A549 (cell line): ENCODE measurements at regions not wholly inside any gene's neighbourhood (a gene's known extent, or its start where the extent isn't known, plus 50 kb on each side); places are given as distances from the start of the nearest gene placed in this dataset.

Experiments
- CBX8 ChIP-seq: fragments of 200-600 bp; sonication (generic); IDR thresholded peaks from 2 replicates; pipeline ENCODE4 v1.6.1; 2016
- E2F6 ChIP-seq: IDR thresholded peaks from 2 replicates; pipeline ENCODE4 v1.6.1; 2012; ENCODE audit warnings: low read depth, borderline replicate concordance
- MAFK ChIP-seq: fragments of 450-650 bp; IDR thresholded peaks from 2 replicates; pipeline ENCODE4 v1.6.1; 2014; ENCODE audit not compliant: partially characterized antibody
- MYC ChIP-seq: IDR thresholded peaks from 2 replicates; pipeline ENCODE4 v1.6.1; 2012; ENCODE audit warnings: mild to moderate bottlenecking, inconsistent platforms, low read length, improper control_type of control experiment, borderline replicate concordance
- NPAS2 ChIP-seq: fragments of 250-450 bp; sonication (Bioruptor Pico); IDR thresholded peaks from 2 replicates; pipeline ENCODE4 v1.8.0; 2022; ENCODE audit warnings: mild to moderate bottlenecking, moderate library complexity, borderline replicate concordance
- POLR2A ChIP-seq: IDR thresholded peaks from 2 replicates; pipeline ENCODE4 v1.6.1; 2012; ENCODE audit warnings: mild to moderate bottlenecking, low read length
- TF ChIP-seq, protein P1 (sequence below): fragments of >200 bp; sonication (Bioruptor Twin); formaldehyde crosslinking; IDR thresholded peaks from 3 replicates; pipeline ENCODE4 v1.5.1; 2016
- TF ChIP-seq, protein P2 (sequence below): fragments of >200 bp; sonication (Bioruptor Twin); formaldehyde crosslinking; IDR thresholded peaks from 2 replicates; pipeline ENCODE4 v1.6.1; 2016

GRCh38 chr14:28088125-28088524 is 678.5 kb upstream of the FOXG1 start:
- no peak for TF ChIP-seq E2F6
- TF ChIP-seq, protein P1, sequence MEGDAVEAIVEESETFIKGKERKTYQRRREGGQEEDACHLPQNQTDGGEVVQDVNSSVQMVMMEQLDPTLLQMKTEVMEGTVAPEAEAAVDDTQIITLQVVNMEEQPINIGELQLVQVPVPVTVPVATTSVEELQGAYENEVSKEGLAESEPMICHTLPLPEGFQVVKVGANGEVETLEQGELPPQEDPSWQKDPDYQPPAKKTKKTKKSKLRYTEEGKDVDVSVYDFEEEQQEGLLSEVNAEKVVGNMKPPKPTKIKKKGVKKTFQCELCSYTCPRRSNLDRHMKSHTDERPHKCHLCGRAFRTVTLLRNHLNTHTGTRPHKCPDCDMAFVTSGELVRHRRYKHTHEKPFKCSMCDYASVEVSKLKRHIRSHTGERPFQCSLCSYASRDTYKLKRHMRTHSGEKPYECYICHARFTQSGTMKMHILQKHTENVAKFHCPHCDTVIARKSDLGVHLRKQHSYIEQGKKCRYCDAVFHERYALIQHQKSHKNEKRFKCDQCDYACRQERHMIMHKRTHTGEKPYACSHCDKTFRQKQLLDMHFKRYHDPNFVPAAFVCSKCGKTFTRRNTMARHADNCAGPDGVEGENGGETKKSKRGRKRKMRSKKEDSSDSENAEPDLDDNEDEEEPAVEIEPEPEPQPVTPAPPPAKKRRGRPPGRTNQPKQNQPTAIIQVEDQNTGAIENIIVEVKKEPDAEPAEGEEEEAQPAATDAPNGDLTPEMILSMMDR: no peak
- TF ChIP-seq POLR2A: no peak
- no peak for TF ChIP-seq MYC
- TF ChIP-seq CBX8: no peak
- no peak for TF ChIP-seq NPAS2
- no peak for TF ChIP-seq MAFK
- TF ChIP-seq, protein P2, sequence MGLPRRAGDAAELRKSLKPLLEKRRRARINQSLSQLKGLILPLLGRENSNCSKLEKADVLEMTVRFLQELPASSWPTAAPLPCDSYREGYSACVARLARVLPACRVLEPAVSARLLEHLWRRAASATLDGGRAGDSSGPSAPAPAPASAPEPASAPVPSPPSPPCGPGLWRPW: no peak
